Limb (tissue), 2 donors: ENCODE measurements at regions not wholly inside any gene's neighbourhood (a gene's known extent, or its start where the extent isn't known, plus 50 kb on each side); places are given as distances from the start of the nearest gene placed in this dataset.

Experiments
- DNase-seq, 2 donors: peaks; one replicate each; pipeline ENCODE4 v3.0.0-alpha.2; 2016; ENCODE audit errors: extremely low spot score in 2 of 2

GRCh38 chr2:20523073-20523798 is 76.4 kb downstream of the RHOB start:
- DNase-seq, result no peak

- no peak for DNase-seq
Measured at GRCh38 chr2:20523799-20524187, 76.9 kb downstream of the RHOB start.

- no peak for DNase-seq
Measured at GRCh38 chr2:20524412-20525040, 77.7 kb downstream of the RHOB start.

- no peak for DNase-seq
Measured at GRCh38 chr2:20525041-20526035, 78.5 kb downstream of the RHOB start.

- peak in 1 of 2 donors; percentile 41 for DNase-seq
Measured at GRCh38 chr2:20526160-20526559, 79.3 kb downstream of the RHOB start.

- no peak for DNase-seq
Measured at GRCh38 chr2:20526708-20527107, 79.8 kb downstream of the RHOB start.

- no peak for DNase-seq
Measured at GRCh38 chr2:20528713-20529112, 81.8 kb downstream of the RHOB start.

- DNase-seq, result no peak
Measured at GRCh38 chr2:20530520-20530919, 83.6 kb downstream of the RHOB start.

- no peak for DNase-seq
Measured at GRCh38 chr2:20531633-20532262, 84.9 kb downstream of the RHOB start.

- no peak for DNase-seq
Measured at GRCh38 chr2:20532634-20533437, 86.0 kb downstream of the RHOB start.

GRCh38 chr2:20533993-20534622 is 87.2 kb downstream of the RHOB start:
- no peak for DNase-seq

GRCh38 chr2:20534913-20535801 is 88.3 kb downstream of the RHOB start:
- no peak for DNase-seq

GRCh38 chr2:20536619-20537422 is 89.9 kb downstream of the RHOB start:
- no peak for DNase-seq

GRCh38 chr2:20537423-20538307 is 90.8 kb downstream of the RHOB start:
- DNase-seq, result no peak

- DNase-seq, result no peak
Measured at GRCh38 chr2:20538308-20539132, 91.6 kb downstream of the RHOB start.

- DNase-seq, result no peak
Measured at GRCh38 chr2:20539133-20539719, 92.4 kb downstream of the RHOB start.
